Upper lobe of left lung (tissue), 6 donors: ENCODE measurements at regions not wholly inside any gene's neighbourhood (a gene's known extent, or its start where the extent isn't known, plus 50 kb on each side); places are given as distances from the start of the nearest gene placed in this dataset.
"Not testable (repeated sequence)": the region's sequence is repeated elsewhere in the genome, so short reads cannot be mapped to it uniquely, and the experiment has no call there.

ENCODE experiments used
- ATAC-seq, 2 donors: fragments of 200-7000 bp; cut with Tn5 transposase; one replicate each; pipeline ENCODE4 v1.9.1; 2022; ENCODE audit warnings: mild to moderate bottlenecking in 2 of 2, moderate library complexity in 2 of 2; ENCODE audit not compliant: low FRiP score in 2 of 2
- DNase-seq, 2 donors: peaks; one replicate each; pipeline ENCODE4 v3.0.0-alpha.2; 2019 to 2020
- H3K27ac ChIP-seq, 4 donors: fragments of 200-600 bp; sonication (generic); one replicate each; pipeline ENCODE4 v1.5.1; 2016 to 2019
- H3K27me3 ChIP-seq, 4 donors: fragments of 200-600 bp; sonication (generic); one replicate each; pipeline ENCODE4 v1.5.1; 2017 to 2019
- H3K36me3 ChIP-seq, 4 donors: fragments of 200-600 bp; sonication (generic); one replicate each; pipeline ENCODE4 v1.5.1; 2016 to 2019
- H3K4me1 ChIP-seq, 4 donors: fragments of 200-600 bp; sonication (generic); one replicate each; pipeline ENCODE4 v1.5.1; 2018 to 2019
- H3K4me3 ChIP-seq, 4 donors: fragments of 200-600 bp; sonication (generic); one replicate each; pipeline ENCODE4 v1.5.1; 2017 to 2019; ENCODE audit warnings: mild to moderate bottlenecking in 2 of 4, moderate library complexity in 1 of 4
- H3K9me3 ChIP-seq, 4 donors: fragments of 200-600 bp; sonication (generic); one replicate each; pipeline ENCODE4 v1.5.1; 2018 to 2019
- WGBS, 2 donors: methylation state at CpG; one replicate each; pipeline ENCODE4 v1.1.5; 2017 to 2018; 5-methylcytosine and 5-hydroxymethylcytosine counted together
- small RNA-seq, 4 donors: library from RNA; depleted of rRNA; stranded (forward); fragments of <200 nt; gene quantifications; one replicate each; pipeline ENCODE3, GENCODE V24; 2016
- donor health status: DM: no; HTN: no; CAD: no; lungs with moderate emphysema.
- donor health status: DM: no; HTN: yes; CAD: no; lungs with severe emphysema.

DNA sequence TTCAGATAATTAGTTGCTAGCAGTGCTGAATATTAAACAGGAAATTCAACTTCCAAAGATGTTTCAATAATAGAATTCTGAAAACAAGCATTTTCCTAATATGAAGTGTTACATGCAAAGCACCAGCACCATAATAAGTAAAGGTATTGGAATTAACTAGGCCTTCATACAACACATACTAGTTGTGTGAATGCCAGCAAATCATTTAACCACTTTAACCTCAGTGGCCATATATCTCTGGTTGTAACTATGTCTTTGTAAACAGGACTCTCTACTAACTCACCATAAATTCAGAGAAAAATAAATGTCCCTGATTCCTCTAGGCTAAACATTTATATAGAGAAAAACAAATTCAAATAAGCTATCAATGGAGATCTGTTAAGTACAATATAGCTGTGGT is 65.1 kb upstream of the NBPF26 start:
- not testable (repeated sequence) for H3K4me3 ChIP-seq, H3K27me3 ChIP-seq, ATAC-seq, DNase-seq, H3K27ac ChIP-seq, H3K4me1 ChIP-seq, H3K9me3 ChIP-seq, H3K36me3 ChIP-seq

DNA sequence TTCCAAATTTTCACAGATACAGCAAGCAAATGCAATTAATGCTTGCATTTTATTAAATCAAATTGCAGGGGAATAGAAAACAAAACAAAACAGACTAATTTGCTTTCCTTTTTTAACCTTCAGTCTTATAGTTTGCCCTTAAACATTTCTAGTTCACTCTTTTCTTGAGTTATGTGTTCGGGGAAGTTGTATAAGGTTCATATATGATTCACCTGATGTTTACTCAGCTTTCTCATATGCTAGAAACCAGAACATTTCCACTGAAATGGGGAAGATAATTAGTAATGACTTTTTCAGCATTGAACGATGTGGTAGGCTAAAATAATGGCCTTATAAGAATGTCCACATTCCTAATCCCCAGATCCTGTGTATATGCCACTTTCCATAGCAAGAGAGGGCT is 64.6 kb upstream of the NBPF26 start:
- WGBS, 2 donors = no CpG with 5 or more reads among the region's 2 CpGs

DNA sequence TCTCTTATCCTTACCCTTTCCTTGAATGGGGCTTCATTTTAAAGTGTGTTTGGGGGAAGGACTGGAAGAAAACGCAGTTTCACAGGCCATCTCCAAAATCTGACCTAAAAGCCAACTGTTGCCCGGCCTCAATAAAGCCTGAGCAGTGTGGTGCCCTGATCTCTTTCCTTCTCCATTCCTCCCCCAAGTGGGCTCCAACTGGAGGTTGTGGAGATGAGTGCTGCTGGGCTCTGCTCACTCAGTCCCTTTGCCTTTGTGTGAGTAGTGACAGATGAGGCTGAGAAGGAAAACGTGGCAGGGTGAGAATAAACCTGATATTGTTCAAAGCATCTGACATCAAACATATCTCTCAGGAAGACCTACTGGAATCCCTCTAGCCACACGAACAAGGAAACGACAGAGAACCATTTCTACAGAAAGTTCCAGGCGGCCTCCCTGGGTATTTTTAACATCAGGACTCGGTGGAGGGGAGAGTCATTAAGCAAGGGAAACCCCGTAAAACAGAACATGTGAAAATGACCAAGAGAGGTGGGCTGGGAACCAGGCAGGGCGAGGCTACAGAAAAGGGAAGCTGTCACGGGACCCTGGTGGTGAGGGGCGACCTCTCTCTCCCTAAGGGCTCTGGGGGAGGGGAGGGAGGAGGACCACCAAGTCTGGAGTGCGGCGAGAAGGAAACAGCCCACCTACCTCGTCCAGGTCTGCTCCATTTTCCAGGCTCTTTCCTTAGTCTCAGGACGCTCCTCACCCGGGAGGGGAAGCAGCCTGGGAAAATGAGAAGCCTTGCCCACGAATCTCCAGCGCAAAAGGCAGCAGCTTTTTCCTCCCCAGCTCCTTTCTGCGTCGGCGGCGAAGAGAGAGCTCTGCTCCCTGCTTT is 59.1 kb upstream of the NBPF26 start:
- H3K4me3 ChIP-seq = peak overlapping the region in 2 of 4 donors; percentile 27 to 28
- ATAC-seq = peak; percentile 22 to 61
- H3K27ac ChIP-seq, H3K9me3 ChIP-seq, H3K4me1 ChIP-seq, H3K27me3 ChIP-seq, H3K36me3 ChIP-seq, DNase-seq: not testable (repeated sequence)
- 0 to 39% methylated on average over 3 to 4 of the region's 22 CpGs for WGBS, 2 donors

More for the DNA sequence above, 64.6 kb upstream of the NBPF26 start:
- not testable (repeated sequence) for DNase-seq, H3K27ac ChIP-seq, H3K27me3 ChIP-seq, ATAC-seq, H3K4me1 ChIP-seq, H3K36me3 ChIP-seq, H3K9me3 ChIP-seq, H3K4me3 ChIP-seq

DNA sequence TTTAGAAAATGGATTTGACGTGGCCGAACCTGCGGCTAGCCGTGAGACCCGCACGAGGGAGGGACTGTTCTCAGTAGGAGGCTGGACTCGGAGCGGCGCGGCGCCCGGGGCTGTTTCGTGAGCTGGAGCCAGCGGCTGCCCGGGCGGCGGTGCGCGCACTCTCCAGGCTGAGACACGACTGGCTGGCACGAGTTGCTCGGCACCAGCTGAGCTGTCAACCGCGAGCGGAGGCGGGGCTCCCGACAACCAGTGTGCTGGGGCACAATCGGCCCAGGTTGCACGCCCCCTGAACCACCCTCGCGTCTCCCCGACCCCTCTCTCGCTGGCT is 58.5 kb upstream of the NBPF26 start:
- not testable (repeated sequence) for H3K9me3 ChIP-seq, H3K4me1 ChIP-seq, DNase-seq, H3K27ac ChIP-seq, H3K36me3 ChIP-seq, H3K27me3 ChIP-seq
- ATAC-seq = peak; percentile 94 to 100
- 0% methylated on average over 3 of the region's 33 CpGs; no CpG with 5 or more reads in 1 of the 2 donors for WGBS, 2 donors
- H3K4me3 ChIP-seq = peak overlapping the region in 2 of 4 donors; percentile 27 to 28

DNA sequence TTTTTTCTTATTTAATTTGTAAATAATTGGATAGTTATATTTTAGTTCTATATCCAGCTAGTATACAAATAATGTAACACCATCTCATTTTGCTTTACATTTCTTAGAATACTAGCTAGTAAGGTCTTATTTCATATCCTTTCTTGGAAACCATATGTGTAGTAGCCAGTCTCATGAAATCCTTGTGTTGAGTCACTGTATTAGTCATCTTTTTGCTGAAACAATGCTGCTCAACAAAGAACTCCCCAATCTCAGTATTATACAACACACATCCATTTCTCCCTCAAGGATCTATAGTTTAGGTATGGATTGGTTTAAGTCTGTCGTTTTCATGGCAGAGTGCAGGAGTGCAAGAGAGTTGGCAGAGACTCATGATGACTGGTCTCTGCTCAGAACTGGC is 55.6 kb upstream of the NBPF26 start:
- not testable (repeated sequence) for H3K27ac ChIP-seq, H3K9me3 ChIP-seq, DNase-seq, H3K4me3 ChIP-seq, H3K27me3 ChIP-seq, H3K4me1 ChIP-seq, H3K36me3 ChIP-seq, ATAC-seq
- no CpG with 5 or more reads among the region's 1 CpG for WGBS, 2 donors

Small RNA genes in the stretch of these regions (small RNA-seq; reads per million reads assigned to genes)
- gene RF00004 = 0 reads per million in 4 donors
